WTC11 (cell line): ENCODE measurements at regions not wholly inside any gene's neighbourhood (a gene's known extent, or its start where the extent isn't known, plus 50 kb on each side); places are given as distances from the start of the nearest gene placed in this dataset.

Source experiments
- ATAC-seq: fragments of 200-7000 bp; cut with Tn5 transposase; 2 replicates; pipeline ENCODE4 v1.10.0; 2021; ENCODE audit warnings: mild to moderate bottlenecking, moderate library complexity
- CTCF ChIA-PET: fragments of 300-600 bp; sonication (Branson Sonifier 250); formaldehyde crosslinking; loops from one replicate; lab custom pipeline; 2021; ENCODE audit warnings: antibody characterized with exemption; lab: Charles Lee
- POLR2A ChIA-PET: fragments of 350-600 bp; sonication (Branson Sonifier 250); formaldehyde crosslinking; loops from one replicate; lab custom pipeline; 2021; ENCODE audit warnings: antibody characterized with exemption; lab: Charles Lee
- DNase-seq: peaks from one replicate; pipeline ENCODE4 v3.0.0; 2021; ENCODE audit warnings: low spot score
- H3K27ac Mint-ChIP-seq: 2 replicates; pipeline ENCODE4 v1.8.0; 2021; ENCODE audit warnings: mixed read lengths
- H3K27me3 Mint-ChIP-seq: 2 replicates; pipeline ENCODE4 v1.8.0; 2021; ENCODE audit warnings: low read depth, mild to moderate bottlenecking, moderate library complexity, mixed read lengths
- H3K36me3 Mint-ChIP-seq: 2 replicates; pipeline ENCODE4 v1.8.0; 2021; ENCODE audit warnings: mixed read lengths
- H3K4me1 Mint-ChIP-seq: 2 replicates; pipeline ENCODE4 v1.8.0; 2022; ENCODE audit warnings: mixed read lengths
- H3K4me3 Mint-ChIP-seq: 2 replicates; pipeline ENCODE4 v1.8.0; 2021; ENCODE audit warnings: mild to moderate bottlenecking, moderate library complexity, mixed read lengths
- H3K9me3 Mint-ChIP-seq: 2 replicates; pipeline ENCODE4 v1.8.0; 2021; ENCODE audit warnings: mixed read lengths
- ATF1 ChIP-seq: sonication (generic); formaldehyde crosslinking; IDR thresholded peaks from 2 replicates; pipeline ENCODE4 v1.8.1; 2023; ENCODE audit warnings: mild to moderate bottlenecking, moderate library complexity, missing genetic modification reagents
- CBFB ChIP-seq: sonication (generic); formaldehyde crosslinking; IDR thresholded peaks from 2 replicates; pipeline ENCODE4 v1.8.1; 2022; ENCODE audit warnings: mild to moderate bottlenecking, low read depth, missing genetic modification reagents
- EMX1 ChIP-seq: fragments of 250-450 bp; sonication (Bioruptor Pico); IDR thresholded peaks from 2 replicates; pipeline ENCODE4 v1.8.0; 2021; ENCODE audit warnings: mild to moderate bottlenecking
- JUN ChIP-seq: sonication (generic); formaldehyde crosslinking; IDR thresholded peaks from 2 replicates; pipeline ENCODE4 v1.8.0; 2023; ENCODE audit warnings: mild to moderate bottlenecking, missing genetic modification reagents
- NFYB ChIP-seq: sonication (generic); formaldehyde crosslinking; conservative IDR thresholded peaks from 2 replicates; pipeline ENCODE4 v1.8.0; 2022; ENCODE audit warnings: low read depth, missing genetic modification reagents
- PRRX2 ChIP-seq: fragments of 250-450 bp; sonication (Bioruptor Pico); IDR thresholded peaks from 2 replicates; pipeline ENCODE4 v1.8.0; 2021; ENCODE audit warnings: mild to moderate bottlenecking
- RORB ChIP-seq: fragments of 250-450 bp; sonication (Bioruptor Pico); IDR thresholded peaks from 2 replicates; pipeline ENCODE4 v1.9.0; 2021; ENCODE audit warnings: mild to moderate bottlenecking
- TEAD1 ChIP-seq: sonication (generic); formaldehyde crosslinking; IDR thresholded peaks from 2 replicates; pipeline ENCODE4 v1.8.0; 2022; ENCODE audit warnings: mild to moderate bottlenecking, missing genetic modification reagents
- TP53 ChIP-seq: sonication (generic); formaldehyde crosslinking; IDR thresholded peaks from 2 replicates; pipeline ENCODE4 v1.8.1; 2023; ENCODE audit warnings: mild to moderate bottlenecking, missing genetic modification reagents
- USF1 ChIP-seq: sonication (generic); formaldehyde crosslinking; IDR thresholded peaks from 2 replicates; pipeline ENCODE4 v1.8.0; 2022; ENCODE audit warnings: mild to moderate bottlenecking, missing genetic modification reagents
- ZNF121 ChIP-seq: sonication (generic); formaldehyde crosslinking; IDR thresholded peaks from 2 replicates; pipeline ENCODE4 v1.8.0; 2023; ENCODE audit warnings: missing genetic modification reagents
- ZNF317 ChIP-seq: sonication (generic); formaldehyde crosslinking; IDR thresholded peaks from 2 replicates; pipeline ENCODE4 v1.8.1; 2023; ENCODE audit warnings: low read depth, mild to moderate bottlenecking, moderate library complexity, missing genetic modification reagents, borderline replicate concordance
- ZSCAN18 ChIP-seq: fragments of 250-450 bp; sonication (Bioruptor Pico); IDR thresholded peaks from 2 replicates; pipeline ENCODE4 v2.1.2; 2022; ENCODE audit warnings: mild to moderate bottlenecking, moderate library complexity
- TF ChIP-seq, protein P1 (sequence below): fragments of 200-600 bp; IDR thresholded peaks from 2 replicates; pipeline ENCODE4 v1.8.0; 2022; ENCODE audit warnings: antibody characterized with exemption

- no peaks in the 10 kb centered on the region for H3K36me3 Mint-ChIP-seq
- H3K27me3 Mint-ChIP-seq: no peaks in the 10 kb centered on the region
- TF ChIP-seq PRRX2 (no peak), ZNF121 (no peak), USF1 (CRISPR knock-in tag) (no peak), JUN (CRISPR knock-in tag) (no peak), CBFB (CRISPR knock-in tag) (no peak), ATF1 (CRISPR knock-in tag) (no peak), ZSCAN18 (no peak), NFYB (CRISPR knock-in tag) (no peak), TEAD1 (CRISPR knock-in tag) (no peak)
- TF ChIP-seq, protein P1, sequence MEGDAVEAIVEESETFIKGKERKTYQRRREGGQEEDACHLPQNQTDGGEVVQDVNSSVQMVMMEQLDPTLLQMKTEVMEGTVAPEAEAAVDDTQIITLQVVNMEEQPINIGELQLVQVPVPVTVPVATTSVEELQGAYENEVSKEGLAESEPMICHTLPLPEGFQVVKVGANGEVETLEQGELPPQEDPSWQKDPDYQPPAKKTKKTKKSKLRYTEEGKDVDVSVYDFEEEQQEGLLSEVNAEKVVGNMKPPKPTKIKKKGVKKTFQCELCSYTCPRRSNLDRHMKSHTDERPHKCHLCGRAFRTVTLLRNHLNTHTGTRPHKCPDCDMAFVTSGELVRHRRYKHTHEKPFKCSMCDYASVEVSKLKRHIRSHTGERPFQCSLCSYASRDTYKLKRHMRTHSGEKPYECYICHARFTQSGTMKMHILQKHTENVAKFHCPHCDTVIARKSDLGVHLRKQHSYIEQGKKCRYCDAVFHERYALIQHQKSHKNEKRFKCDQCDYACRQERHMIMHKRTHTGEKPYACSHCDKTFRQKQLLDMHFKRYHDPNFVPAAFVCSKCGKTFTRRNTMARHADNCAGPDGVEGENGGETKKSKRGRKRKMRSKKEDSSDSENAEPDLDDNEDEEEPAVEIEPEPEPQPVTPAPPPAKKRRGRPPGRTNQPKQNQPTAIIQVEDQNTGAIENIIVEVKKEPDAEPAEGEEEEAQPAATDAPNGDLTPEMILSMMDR: no peak
- ATAC-seq (peak; percentile 58), DNase-seq (no peak)
- H3K9me3 Mint-ChIP-seq: peaks cover 16% of the 10 kb centered on the region
- peaks cover 6% of the 10 kb centered on the region for H3K4me1 Mint-ChIP-seq
- CTCF ChIA-PET: interaction anchor here (0.9 to 3.0 kb wide), 14 partner anchors 10 to 979 kb away, joined by 3 to 18 read pairs (median 4); no protein-coding TSS in a partner anchor
- H3K27ac Mint-ChIP-seq: no peak overlapping the region
- no peak overlapping the region for H3K4me3 Mint-ChIP-seq
- POLR2A ChIA-PET: no interaction called here
These were observed 58.7 kb upstream of the ANTXRL start for GRCh38 chr10:46227936-46228562.

DNA sequence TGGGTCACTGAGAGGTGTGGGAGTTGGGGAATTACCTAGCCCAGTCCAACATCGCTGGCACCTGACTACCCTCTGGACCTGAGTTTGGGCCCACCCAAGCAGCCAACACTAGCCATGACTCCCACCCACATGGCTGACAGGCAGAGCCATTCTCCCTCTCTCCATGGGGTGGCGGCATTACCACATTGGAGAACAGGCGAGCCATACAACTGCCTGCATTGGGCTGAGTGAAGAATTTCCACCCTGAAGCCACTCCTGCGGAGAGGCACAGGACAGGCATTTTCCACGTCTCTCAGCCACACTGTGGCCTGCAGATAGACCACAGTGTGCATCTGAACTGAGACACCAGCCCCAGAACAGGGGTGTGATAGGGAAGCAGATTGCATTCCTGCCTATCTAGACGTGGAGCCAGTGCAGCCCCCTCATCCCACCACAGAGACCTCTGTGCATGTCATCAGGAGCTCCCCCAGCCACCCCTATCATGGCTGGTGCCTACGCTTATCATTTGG, 58.2 kb upstream of the ANTXRL start:
- H3K27me3 Mint-ChIP-seq: no peaks in the 10 kb centered on the region
- POLR2A ChIA-PET: no interaction called here
- ATAC-seq: peak; percentile 89
- no peak overlapping the region for H3K4me3 Mint-ChIP-seq
- peaks cover 10% of the 10 kb centered on the region for H3K9me3 Mint-ChIP-seq
- no peak overlapping the region for H3K27ac Mint-ChIP-seq
- CTCF ChIA-PET: interaction anchor here (0.6 to 3.0 kb wide), 38 partner anchors 8 to 993 kb away, joined by 3 to 18 read pairs (median 4); partner anchors contain the start of gene GPRIN2
- H3K36me3 Mint-ChIP-seq: no peaks in the 10 kb centered on the region
- TF ChIP-seq TP53 (CRISPR knock-in tag) (no peak), JUN (CRISPR knock-in tag) (no peak), ZNF317 (CRISPR knock-in tag) (no peak), EMX1 (CRISPR knock-in tag) (no peak), TEAD1 (CRISPR knock-in tag) (no peak), RORB (no peak), ZSCAN18 (no peak)
- TF ChIP-seq, protein P1: peak; percentile 25; the same call in 1 of the 2 replicates
- peak; percentile 84 for DNase-seq
- peaks cover 6% of the 10 kb centered on the region for H3K4me1 Mint-ChIP-seq

DNA sequence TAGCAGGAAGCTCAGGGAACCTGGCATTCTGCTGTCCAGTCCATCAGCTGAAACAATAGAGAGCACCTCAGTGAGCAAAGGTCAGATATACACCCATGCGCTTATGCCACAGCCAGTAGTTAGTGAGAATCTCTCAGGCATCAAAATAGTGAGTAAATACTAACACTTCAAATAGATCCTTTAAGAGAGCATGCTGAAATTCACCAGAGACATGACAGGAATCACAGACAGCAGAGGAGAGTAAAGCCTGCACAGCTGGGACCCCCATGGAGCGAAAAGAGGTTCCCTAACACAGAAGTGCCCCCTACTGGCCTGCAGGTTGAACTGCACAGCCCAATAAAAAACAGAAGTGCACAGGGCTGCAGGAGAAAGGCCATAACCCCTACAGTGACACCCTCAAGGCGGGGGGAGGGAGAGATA, 57.6 kb upstream of the ANTXRL start:
- Mint-ChIP-seq H3K27me3 (no peaks in the 10 kb centered on the region), H3K4me3 (no peak overlapping the region), H3K4me1 (peaks cover 6% of the 10 kb centered on the region), H3K27ac (no peak overlapping the region), H3K9me3 (peaks cover 8% of the 10 kb centered on the region; the same call in 1 of the 2 replicates), H3K36me3 (no peaks in the 10 kb centered on the region)
- CTCF ChIA-PET: interaction anchor here (0.6 to 3.0 kb wide), 38 partner anchors 8 to 994 kb away, joined by 3 to 18 read pairs (median 4); partner anchors contain the start of gene GPRIN2
- TF ChIP-seq NFYB (CRISPR knock-in tag): no peak
- TF ChIP-seq, protein P1: peak; percentile 87
- ATAC-seq (peak; percentile 29), DNase-seq (peak; percentile 68)
- POLR2A ChIA-PET: no interaction called here
